Peyer's patch (tissue), 4 donors: ENCODE measurements at regions not wholly inside any gene's neighbourhood (a gene's known extent, or its start where the extent isn't known, plus 50 kb on each side); places are given as distances from the start of the nearest gene placed in this dataset.

Source experiments
- DNase-seq, 3 donors: peaks; one replicate each; pipeline ENCODE4 v3.0.0-alpha.2; 2017 to 2019
- H3K27ac ChIP-seq, 4 donors: fragments of 200-600 bp; sonication (generic); one replicate each; pipeline ENCODE4 v1.5.1; 2016 to 2019
- H3K27me3 ChIP-seq, 2 donors: fragments of 200-600 bp; sonication (generic); one replicate each; pipeline ENCODE4 v1.5.1; 2019
- H3K36me3 ChIP-seq, 3 donors: fragments of 200-600 bp; sonication (generic); one replicate each; pipeline ENCODE4 v1.5.1; 2016 to 2019
- H3K4me1 ChIP-seq, 4 donors: fragments of 200-600 bp; sonication (generic); one replicate each; pipeline ENCODE4 v1.5.1; 2016 to 2019
- H3K4me3 ChIP-seq, 4 donors: fragments of 200-600 bp; sonication (generic); 1 replicate in 3 of 4; 2 replicates in 1 of 4; pipeline ENCODE4 v1.5.1; 2016 to 2019; ENCODE audit warnings: mild to moderate bottlenecking in 1 of 4
- H3K9me3 ChIP-seq, 4 donors: fragments of 200-600 bp; sonication (generic); one replicate each; pipeline ENCODE4 v1.5.1; 2016 to 2019; ENCODE audit warnings: mild to moderate bottlenecking in 1 of 4
- CTCF ChIP-seq, 6 experiments: fragments of 450-650 bp in 4 of 6; fragments of 200-600 bp in 2 of 6; sonication (generic) in 1 of 6; IDR thresholded peaks; one replicate each; pipeline ENCODE4 v1.5.1; 2017 to 2019; ENCODE audit warnings: antibody characterized with exemption in 6 of 6, mild to moderate bottlenecking in 3 of 6, moderate library complexity in 1 of 6
- POLR2A ChIP-seq, 2 donors: fragments of 450-650 bp; IDR thresholded peaks; one replicate each; pipeline ENCODE4 v1.5.1; 2017; ENCODE audit warnings: antibody characterized with exemption in 2 of 2, mild to moderate bottlenecking in 2 of 2, moderate library complexity in 2 of 2

GRCh38 chr2:150234787-150235446, 252.6 kb downstream of the RND3 start:
- Histone ChIP-seq H3K4me1 (no peaks in the 10 kb centered on the region), H3K36me3 (no peaks in the 10 kb centered on the region), H3K27ac (peak overlapping the region in 1 of 4 donors; percentile 39), H3K27me3 (no peaks in the 10 kb centered on the region), H3K9me3 (no peaks in the 10 kb centered on the region), H3K4me3 (no peak overlapping the region)
- TF ChIP-seq CTCF (IDR thresholded peaks at IDR 0.05) = no peak
- no peak for TF ChIP-seq POLR2A (IDR thresholded peaks at IDR 0.05)
- peak in 1 of 3 donors; percentile 57 for DNase-seq

- no peak for TF ChIP-seq POLR2A (IDR thresholded peaks at IDR 0.05)
- no peak for TF ChIP-seq CTCF (IDR thresholded peaks at IDR 0.05)
- Histone ChIP-seq H3K27me3 (no peaks in the 10 kb centered on the region), H3K4me3 (no peak overlapping the region), H3K36me3 (no peaks in the 10 kb centered on the region), H3K4me1 (no peaks in the 10 kb centered on the region), H3K27ac (no peak overlapping the region), H3K9me3 (no peaks in the 10 kb centered on the region)
- no peak for DNase-seq
These were observed 254.6 kb downstream of the RND3 start for GRCh38 chr2:150232871-150233270.

- Histone ChIP-seq H3K27me3 (no peaks in the 10 kb centered on the region), H3K27ac (no peak overlapping the region), H3K4me3 (no peak overlapping the region), H3K36me3 (no peaks in the 10 kb centered on the region), H3K4me1 (no peaks in the 10 kb centered on the region), H3K9me3 (no peaks in the 10 kb centered on the region)
- no peak for DNase-seq
- no peak for TF ChIP-seq CTCF (IDR thresholded peaks at IDR 0.05)
- TF ChIP-seq POLR2A (IDR thresholded peaks at IDR 0.05) = no peak
These were observed 255.1 kb downstream of the RND3 start for GRCh38 chr2:150232321-150232720.

- H3K27ac ChIP-seq = no peak overlapping the region
- no peaks in the 10 kb centered on the region for H3K27me3 ChIP-seq
- H3K4me3 ChIP-seq = no peak overlapping the region
- H3K36me3 ChIP-seq = no peaks in the 10 kb centered on the region
- no peaks in the 10 kb centered on the region for H3K9me3 ChIP-seq
- DNase-seq = no peak
- no peaks in the 10 kb centered on the region for H3K4me1 ChIP-seq
- TF ChIP-seq CTCF (IDR thresholded peaks at IDR 0.05) (no peak), POLR2A (IDR thresholded peaks at IDR 0.05) (no peak)
These were observed 256.9 kb downstream of the RND3 start for GRCh38 chr2:150230616-150231015.

- no peak overlapping the region for H3K27ac ChIP-seq
- no peak for DNase-seq
- H3K4me1 ChIP-seq = no peaks in the 10 kb centered on the region
- TF ChIP-seq CTCF (IDR thresholded peaks at IDR 0.05) (no peak), POLR2A (IDR thresholded peaks at IDR 0.05) (no peak)
- no peaks in the 10 kb centered on the region for H3K9me3 ChIP-seq
- no peaks in the 10 kb centered on the region for H3K27me3 ChIP-seq
- no peaks in the 10 kb centered on the region for H3K36me3 ChIP-seq
- H3K4me3 ChIP-seq = no peak overlapping the region
These were observed 257.5 kb downstream of the RND3 start for GRCh38 chr2:150230004-150230403.

- H3K9me3 ChIP-seq = no peaks in the 10 kb centered on the region
- no peak for TF ChIP-seq POLR2A (IDR thresholded peaks at IDR 0.05)
- no peak for TF ChIP-seq CTCF (IDR thresholded peaks at IDR 0.05)
- no peak for DNase-seq
These were observed 258.5 kb downstream of the RND3 start for GRCh38 chr2:150228936-150229335.

More at GRCh38 chr2:150228936-150229335, 258.5 kb downstream of the RND3 start:
- no peaks in the 10 kb centered on the region for H3K36me3 ChIP-seq
- H3K4me1 ChIP-seq = no peaks in the 10 kb centered on the region
- no peak overlapping the region for H3K4me3 ChIP-seq
- H3K27me3 ChIP-seq = no peaks in the 10 kb centered on the region
- H3K27ac ChIP-seq = no peak overlapping the region
